Smooth muscle cell (in vitro differentiated cells): ENCODE measurements at regions not wholly inside any gene's neighbourhood (a gene's known extent, or its start where the extent isn't known, plus 50 kb on each side); places are given as distances from the start of the nearest gene placed in this dataset.
"Not testable (repeated sequence)": the region's sequence is repeated elsewhere in the genome, so short reads cannot be mapped to it uniquely, and the experiment has no call there.

Source experiments
- DNase-seq: peaks from one replicate; lab custom pipeline; 2025; ENCODE audit not compliant: unreplicated experiment; lab: John Stamatoyannopoulos, UW
- H2AFZ ChIP-seq: fragments of 200-600 bp; sonication (generic); 2 replicates; pipeline ENCODE4 v1.6.0; 2016; ENCODE audit warnings: antibody characterized with exemption, low read depth, mild to moderate bottlenecking
- H3F3A ChIP-seq: fragments of 200-600 bp; sonication (generic); 2 replicates; pipeline ENCODE4 v1.6.0; 2017; ENCODE audit warnings: antibody characterized with exemption, low read depth
- H3K27ac ChIP-seq: fragments of 200-600 bp; sonication (generic); 2 replicates; pipeline ENCODE4 v1.5.1; 2016; ENCODE audit warnings: low read depth, mild to moderate bottlenecking
- H3K27me3 ChIP-seq: fragments of 200-600 bp; sonication (generic); 2 replicates; pipeline ENCODE4 v1.6.1; 2016; ENCODE audit warnings: low read depth, mild to moderate bottlenecking
- H3K36me3 ChIP-seq: fragments of 200-600 bp; sonication (generic); 2 replicates; pipeline ENCODE4 v1.5.1; 2016; ENCODE audit warnings: low read depth
- H3K4me1 ChIP-seq: fragments of 200-600 bp; sonication (generic); 2 replicates; pipeline ENCODE4 v1.5.1; 2016; ENCODE audit warnings: low read depth
- H3K4me2 ChIP-seq: fragments of 200-600 bp; sonication (generic); 2 replicates; pipeline ENCODE4 v1.6.0; 2016; ENCODE audit warnings: mild to moderate bottlenecking
- H3K4me3 ChIP-seq: fragments of 200-600 bp; sonication (generic); 2 replicates; pipeline ENCODE4 v1.5.1; 2016; ENCODE audit warnings: mild to moderate bottlenecking
- H3K79me2 ChIP-seq: fragments of 200-600 bp; sonication (generic); 2 replicates; pipeline ENCODE4 v1.6.0; 2016; ENCODE audit warnings: low read depth, mild to moderate bottlenecking
- H3K9ac ChIP-seq: fragments of 200-600 bp; sonication (generic); 2 replicates; pipeline ENCODE4 v1.6.0; 2016; ENCODE audit warnings: low read depth
- H3K9me3 ChIP-seq: fragments of 200-600 bp; sonication (generic); replicated peaks from 2 replicates; pipeline ENCODE4 v1.5.1; 2016; ENCODE audit warnings: low read depth
- H4K20me1 ChIP-seq: fragments of 200-600 bp; sonication (generic); 2 replicates; pipeline ENCODE4 v1.6.0; 2016; ENCODE audit warnings: low read depth
- WGBS: methylation state at CpG from one replicate; pipeline ENCODE4 v1.1.7; 2016; ENCODE audit warnings: low lambda C conversion rate; 5-methylcytosine and 5-hydroxymethylcytosine counted together
- TF ChIP-seq, protein P1 (sequence below): fragments of 200-600 bp; sonication (generic); IDR thresholded peaks from 2 replicates; pipeline ENCODE4 v1.5.1; 2017; ENCODE audit warnings: borderline replicate concordance, mild to moderate bottlenecking, antibody characterized with exemption; ENCODE audit not compliant: insufficient read depth, poor library complexity, severe bottlenecking

- Histone ChIP-seq H3K4me2 (no peak overlapping the region), H3K27me3 (no peaks in the 10 kb centered on the region), H3K27ac (no peak overlapping the region), H4K20me1 (no peaks in the 10 kb centered on the region), H2AFZ (no peak overlapping the region), H3K79me2 (no peaks in the 10 kb centered on the region), H3K4me1 (no peaks in the 10 kb centered on the region), H3K9me3 (no peaks in the 10 kb centered on the region), H3K4me3 (no peak overlapping the region), H3K36me3 (no peaks in the 10 kb centered on the region), H3F3A (no peaks in the 10 kb centered on the region), H3K9ac (no peak overlapping the region)
- WGBS = 92% methylated on average over 3 of the region's 3 CpGs
- TF ChIP-seq, protein P1, sequence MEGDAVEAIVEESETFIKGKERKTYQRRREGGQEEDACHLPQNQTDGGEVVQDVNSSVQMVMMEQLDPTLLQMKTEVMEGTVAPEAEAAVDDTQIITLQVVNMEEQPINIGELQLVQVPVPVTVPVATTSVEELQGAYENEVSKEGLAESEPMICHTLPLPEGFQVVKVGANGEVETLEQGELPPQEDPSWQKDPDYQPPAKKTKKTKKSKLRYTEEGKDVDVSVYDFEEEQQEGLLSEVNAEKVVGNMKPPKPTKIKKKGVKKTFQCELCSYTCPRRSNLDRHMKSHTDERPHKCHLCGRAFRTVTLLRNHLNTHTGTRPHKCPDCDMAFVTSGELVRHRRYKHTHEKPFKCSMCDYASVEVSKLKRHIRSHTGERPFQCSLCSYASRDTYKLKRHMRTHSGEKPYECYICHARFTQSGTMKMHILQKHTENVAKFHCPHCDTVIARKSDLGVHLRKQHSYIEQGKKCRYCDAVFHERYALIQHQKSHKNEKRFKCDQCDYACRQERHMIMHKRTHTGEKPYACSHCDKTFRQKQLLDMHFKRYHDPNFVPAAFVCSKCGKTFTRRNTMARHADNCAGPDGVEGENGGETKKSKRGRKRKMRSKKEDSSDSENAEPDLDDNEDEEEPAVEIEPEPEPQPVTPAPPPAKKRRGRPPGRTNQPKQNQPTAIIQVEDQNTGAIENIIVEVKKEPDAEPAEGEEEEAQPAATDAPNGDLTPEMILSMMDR = no peak
- DNase-seq = no peak
Measured at GRCh38 chr10:120183546-120183945, 273.5 kb upstream of the PLPP4 start.

GRCh38 chr10:120184547-120185337, 272.3 kb upstream of the PLPP4 start:
- DNase-seq = no peak
- Histone ChIP-seq H3K9me3 (no peaks in the 10 kb centered on the region), H3K4me3 (no peak overlapping the region), H3F3A (no peaks in the 10 kb centered on the region), H3K79me2 (no peaks in the 10 kb centered on the region), H3K9ac (no peak overlapping the region), H2AFZ (no peak overlapping the region), H4K20me1 (no peaks in the 10 kb centered on the region), H3K4me2 (no peak overlapping the region), H3K27me3 (no peaks in the 10 kb centered on the region), H3K36me3 (no peaks in the 10 kb centered on the region), H3K27ac (no peak overlapping the region), H3K4me1 (no peaks in the 10 kb centered on the region)
- TF ChIP-seq, protein P1 = no peak
- WGBS = 80% methylated on average over 7 of the region's 7 CpGs

DNA sequence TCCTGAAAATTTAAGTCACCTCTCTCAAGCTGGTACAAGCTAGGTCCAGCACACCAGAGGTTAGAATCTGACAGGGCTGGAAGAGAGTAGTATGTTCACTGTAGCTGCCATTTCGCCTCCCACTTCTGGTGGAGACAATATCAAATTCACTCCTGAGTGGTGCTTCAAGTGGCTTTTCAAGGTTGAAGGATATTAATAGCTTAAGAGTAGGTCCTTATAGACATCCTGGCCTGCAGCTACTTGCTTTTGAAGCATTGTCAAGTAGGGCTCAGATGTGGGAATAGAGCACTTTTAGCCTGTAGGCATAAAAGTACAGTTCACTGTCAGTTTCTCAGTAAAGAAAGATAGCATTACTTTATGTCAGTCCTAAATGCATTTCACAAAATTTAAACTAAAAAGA, 270.5 kb upstream of the PLPP4 start:
- H3K27me3 ChIP-seq = no peaks in the 10 kb centered on the region
- TF ChIP-seq, protein P1 = no peak
- H2AFZ ChIP-seq = no peak overlapping the region
- no peak overlapping the region for H3K4me2 ChIP-seq
- no peaks in the 10 kb centered on the region for H3K36me3 ChIP-seq
- WGBS = 95% methylated on average over 1 of the region's 1 CpG
- H3K27ac ChIP-seq = no peak overlapping the region
- H3K9ac ChIP-seq = no peak overlapping the region
- no peaks in the 10 kb centered on the region for H3K79me2 ChIP-seq
- H4K20me1 ChIP-seq = no peaks in the 10 kb centered on the region
- H3F3A ChIP-seq = no peaks in the 10 kb centered on the region
- H3K9me3 ChIP-seq = no peaks in the 10 kb centered on the region
- no peak for DNase-seq
- no peaks in the 10 kb centered on the region for H3K4me1 ChIP-seq
- no peak overlapping the region for H3K4me3 ChIP-seq

GRCh38 chr10:120187168-120187567, 269.9 kb upstream of the PLPP4 start:
- not testable (repeated sequence) for H4K20me1 ChIP-seq, H3K36me3 ChIP-seq, H3K27ac ChIP-seq, H3K4me3 ChIP-seq, H2AFZ ChIP-seq, H3F3A ChIP-seq, H3K9ac ChIP-seq, H3K27me3 ChIP-seq, H3K9me3 ChIP-seq, H3K4me2 ChIP-seq, H3K4me1 ChIP-seq, H3K79me2 ChIP-seq, DNase-seq
- 100% methylated on average over 1 of the region's 1 CpG for WGBS
